ENCODE measurements at regions not wholly inside any gene's neighbourhood (a gene's known extent, or its start where the extent isn't known, plus 50 kb on each side); places are given as distances from the start of the nearest gene placed in this dataset.

- TF ChIP-seq CTCF (IDR thresholded peaks at IDR 0.05) = no peak
- TF ChIP-seq POLR2A (IDR thresholded peaks at IDR 0.05) = no peak
- no peak for TF ChIP-seq POLR2AphosphoS5 (IDR thresholded peaks at IDR 0.05)
- no peak for TF ChIP-seq EP300 (IDR thresholded peaks at IDR 0.05; ENCODE audit: low read depth)
Measured at GRCh38 chr11:134945993-134946392, 534.0 kb upstream of the B3GAT1 start.
